ENCODE measurements at regions not wholly inside any gene's neighbourhood (a gene's known extent, or its start where the extent isn't known, plus 50 kb on each side); places are given as distances from the start of the nearest gene placed in this dataset.

DNA sequence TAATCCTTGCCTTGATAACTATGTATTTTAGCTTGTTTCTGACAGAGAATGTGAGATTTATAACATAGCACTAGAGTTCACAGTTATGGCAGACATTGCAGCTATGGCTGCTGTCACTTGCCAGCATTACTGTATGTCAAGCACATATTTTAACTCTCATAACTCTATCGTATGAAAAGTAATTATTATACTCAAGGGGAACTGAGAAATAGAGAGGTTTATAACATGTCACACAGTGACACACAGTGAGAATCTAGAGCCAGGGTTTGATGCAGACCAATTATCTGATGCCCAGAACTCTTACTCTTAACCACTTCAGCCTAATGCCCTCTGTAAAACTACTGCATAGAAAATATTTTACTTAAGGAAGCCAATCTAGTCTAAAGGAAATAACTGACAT, 1012.4 kb downstream of the GRIK2 start:
- TF ChIP-seq, protein P1, sequence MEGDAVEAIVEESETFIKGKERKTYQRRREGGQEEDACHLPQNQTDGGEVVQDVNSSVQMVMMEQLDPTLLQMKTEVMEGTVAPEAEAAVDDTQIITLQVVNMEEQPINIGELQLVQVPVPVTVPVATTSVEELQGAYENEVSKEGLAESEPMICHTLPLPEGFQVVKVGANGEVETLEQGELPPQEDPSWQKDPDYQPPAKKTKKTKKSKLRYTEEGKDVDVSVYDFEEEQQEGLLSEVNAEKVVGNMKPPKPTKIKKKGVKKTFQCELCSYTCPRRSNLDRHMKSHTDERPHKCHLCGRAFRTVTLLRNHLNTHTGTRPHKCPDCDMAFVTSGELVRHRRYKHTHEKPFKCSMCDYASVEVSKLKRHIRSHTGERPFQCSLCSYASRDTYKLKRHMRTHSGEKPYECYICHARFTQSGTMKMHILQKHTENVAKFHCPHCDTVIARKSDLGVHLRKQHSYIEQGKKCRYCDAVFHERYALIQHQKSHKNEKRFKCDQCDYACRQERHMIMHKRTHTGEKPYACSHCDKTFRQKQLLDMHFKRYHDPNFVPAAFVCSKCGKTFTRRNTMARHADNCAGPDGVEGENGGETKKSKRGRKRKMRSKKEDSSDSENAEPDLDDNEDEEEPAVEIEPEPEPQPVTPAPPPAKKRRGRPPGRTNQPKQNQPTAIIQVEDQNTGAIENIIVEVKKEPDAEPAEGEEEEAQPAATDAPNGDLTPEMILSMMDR (IDR thresholded peaks at IDR 0.05 in 2 of 3, conservative IDR thresholded peaks at IDR 0.05 in 1 of 3; ENCODE audit: insufficient read depth in 2 of 3, low read depth in 1 of 3, low read length in 3 of 3), result no peak
- TF ChIP-seq EP300 (IDR thresholded peaks at IDR 0.05; ENCODE audit: low read length) (no peak), FOXJ3 (CRISPR knock-in tag; IDR thresholded peaks at IDR 0.05) (no peak)
- TF ChIP-seq, protein P2, sequence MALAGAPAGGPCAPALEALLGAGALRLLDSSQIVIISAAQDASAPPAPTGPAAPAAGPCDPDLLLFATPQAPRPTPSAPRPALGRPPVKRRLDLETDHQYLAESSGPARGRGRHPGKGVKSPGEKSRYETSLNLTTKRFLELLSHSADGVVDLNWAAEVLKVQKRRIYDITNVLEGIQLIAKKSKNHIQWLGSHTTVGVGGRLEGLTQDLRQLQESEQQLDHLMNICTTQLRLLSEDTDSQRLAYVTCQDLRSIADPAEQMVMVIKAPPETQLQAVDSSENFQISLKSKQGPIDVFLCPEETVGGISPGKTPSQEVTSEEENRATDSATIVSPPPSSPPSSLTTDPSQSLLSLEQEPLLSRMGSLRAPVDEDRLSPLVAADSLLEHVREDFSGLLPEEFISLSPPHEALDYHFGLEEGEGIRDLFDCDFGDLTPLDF (CRISPR knock-in tag; IDR thresholded peaks at IDR 0.05), result no peak
